Endothelial cell of umbilical vein (primary cell): ENCODE measurements at regions not wholly inside any gene's neighbourhood (a gene's known extent, or its start where the extent isn't known, plus 50 kb on each side); places are given as distances from the start of the nearest gene placed in this dataset.

Experiments
- BruUV-seq: library from RNA; stranded (reverse); fragments of 400-500 nt; replicated peaks from 2 replicates; lab custom pipeline; 2021; lab: Mats Ljungman, UMichigan
- CTCF ChIA-PET: fragments of 300-600, 350-600 bp; sonication (Branson Sonifier 250); formaldehyde crosslinking; loops from one replicate; lab custom pipeline; 2021; ENCODE audit warnings: antibody characterized with exemption, inconsistent platforms; lab: Charles Lee
- POLR2A ChIA-PET: fragments of 300-600, 350-600 bp; sonication (Branson Sonifier 250); formaldehyde crosslinking; loops from one replicate; lab custom pipeline; 2021; ENCODE audit warnings: antibody characterized with exemption, inconsistent platforms; lab: Charles Lee
- DNase-seq: peaks from one replicate; pipeline ENCODE4 v3.0.0-alpha.2; 2011; ENCODE audit warnings: low read depth, low spot score
- FAIRE-seq: peaks from 2 replicates; lab custom pipeline; 2011; peaks lifted over from hg19 to GRCh38; lab: Jason Lieb, UNC
- H2AFZ ChIP-seq: 2 replicates; pipeline ENCODE4 v1.6.0; 2012; ENCODE audit warnings: low read depth, low read length, control low read depth, inconsistent platforms
- H3K27ac ChIP-seq: 2 replicates; pipeline ENCODE4 v1.5.1; 2011; ENCODE audit warnings: low read depth, mild to moderate bottlenecking, control low read depth, low read length, moderate library complexity; ENCODE audit not compliant: insufficient read depth
- H3K27me3 ChIP-seq, 2 experiments: 2 replicates each; pipeline versions ENCODE4 v1.6.0 to v1.6.1; 2011; ENCODE audit warnings: low read length in 2 of 2, mixed read lengths in 1 of 2; ENCODE audit not compliant: control insufficient read depth in 2 of 2, insufficient read depth in 2 of 2
- H3K36me3 ChIP-seq, 2 experiments: 2 replicates in 1 of 2; 3 replicates in 1 of 2; pipeline ENCODE4 v1.5.1; 2011; ENCODE audit warnings: low read length in 2 of 2, mild to moderate bottlenecking in 1 of 2, moderate library complexity in 1 of 2; ENCODE audit not compliant: control insufficient read depth in 2 of 2, insufficient read depth in 2 of 2; ENCODE audit errors: extremely low read depth in 1 of 2
- H3K4me1 ChIP-seq: 3 replicates; pipeline ENCODE4 v1.5.1; 2011; ENCODE audit warnings: mild to moderate bottlenecking, low read length; ENCODE audit not compliant: control insufficient read depth, insufficient read depth; ENCODE audit errors: extremely low read depth
- H3K4me2 ChIP-seq: 2 replicates; pipeline ENCODE4 v1.6.1; 2011; ENCODE audit warnings: low read length, control low read depth, mixed read lengths; ENCODE audit not compliant: insufficient read depth
- H3K4me3 ChIP-seq, 3 experiments: fragments of 200-600 bp in 1 of 3; sonication (generic), shearing (Covaris generic) in 1 of 3; replicated peaks in 1 of 3; 2 replicates each; pipeline ENCODE4 v1.5.1; 2011 to 2016; ENCODE audit warnings: control low read depth in 3 of 3, low read length in 3 of 3, mild to moderate bottlenecking in 2 of 3, inconsistent platforms in 1 of 3, low read depth in 1 of 3, moderate library complexity in 1 of 3; ENCODE audit not compliant: insufficient read depth in 1 of 3
- H3K79me2 ChIP-seq: 2 replicates; pipeline ENCODE4 v1.6.0; 2012; ENCODE audit warnings: low read length, inconsistent platforms; ENCODE audit not compliant: control insufficient read depth, insufficient read depth
- H3K9ac ChIP-seq: replicated peaks from 2 replicates; pipeline ENCODE3; 2011; ENCODE audit warnings: low read length, control low read depth; ENCODE audit not compliant: insufficient read depth; ENCODE audit errors: extremely low read depth
- H3K9me1 ChIP-seq: replicated peaks from 3 replicates; pipeline ENCODE4 v1.6.0; 2011; ENCODE audit warnings: mild to moderate bottlenecking, low read length; ENCODE audit not compliant: control insufficient read depth, insufficient read depth; ENCODE audit errors: extremely low read depth
- H3K9me3 ChIP-seq: replicated peaks from 2 replicates; pipeline ENCODE4 v1.5.1; 2012; ENCODE audit warnings: low read length, inconsistent platforms; ENCODE audit not compliant: control insufficient read depth, insufficient read depth
- H4K20me1 ChIP-seq: replicated peaks from 2 replicates; pipeline ENCODE3; 2011; ENCODE audit warnings: mild to moderate bottlenecking, low read length; ENCODE audit not compliant: control insufficient read depth, insufficient read depth; ENCODE audit errors: extremely low read depth
- CTCF ChIP-seq, 2 donors: IDR thresholded peaks; 1 replicate in 1 of 2; 2 replicates in 1 of 2; pipeline ENCODE4 v1.5.1; 2011; ENCODE audit warnings: low read length in 2 of 2, mild to moderate bottlenecking in 2 of 2, moderate library complexity in 2 of 2, control low read depth in 1 of 2, inconsistent platforms in 1 of 2, low read depth in 1 of 2; ENCODE audit not compliant: insufficient read depth in 1 of 2; ENCODE audit errors: extremely low read depth in 1 of 2
- EZH2 ChIP-seq: IDR thresholded peaks from 2 replicates; pipeline ENCODE4 v1.6.1; 2012; ENCODE audit warnings: borderline replicate concordance, low read depth, mild to moderate bottlenecking, moderate library complexity, low read length, inconsistent platforms; ENCODE audit not compliant: severe bottlenecking
- FOS ChIP-seq: IDR thresholded peaks from 2 replicates; pipeline ENCODE4 v1.6.1; 2011; ENCODE audit warnings: mild to moderate bottlenecking, low read length, moderate library complexity, borderline replicate concordance; ENCODE audit not compliant: insufficient read depth
- GATA2 ChIP-seq: IDR thresholded peaks from 2 replicates; pipeline ENCODE4 v1.7.0; 2011; ENCODE audit warnings: low read depth, mild to moderate bottlenecking, moderate library complexity, mixed read lengths, low read length; ENCODE audit not compliant: insufficient read length, insufficient read depth
- JUN ChIP-seq: IDR thresholded peaks from 2 replicates; pipeline ENCODE4 v1.6.1; 2011; ENCODE audit warnings: borderline replicate concordance, low read depth; ENCODE audit not compliant: insufficient read length, insufficient read depth
- MAX ChIP-seq: IDR thresholded peaks from 2 replicates; pipeline ENCODE4 v1.6.1; 2011; ENCODE audit not compliant: insufficient read depth, insufficient read length
- MYC ChIP-seq: IDR thresholded peaks from one replicate; pipeline ENCODE4 v1.6.1; 2011; ENCODE audit warnings: mild to moderate bottlenecking, low read depth, low read length
- POLR2A ChIP-seq: IDR thresholded peaks from 2 replicates; pipeline ENCODE4 v1.6.1; 2012; ENCODE audit warnings: low read depth, mild to moderate bottlenecking, control low read depth, low read length
- POLR2AphosphoS5 ChIP-seq: IDR thresholded peaks from 2 replicates; pipeline ENCODE4 v1.6.1; 2012; ENCODE audit warnings: low read depth, mild to moderate bottlenecking, control low read depth, low read length, moderate library complexity; ENCODE audit not compliant: insufficient read depth
- dilution Hi-C: fragments of 300-500 bp; cut with MboI; formaldehyde crosslinking; loops from one replicate; pipeline ENCODE4 v1.15.0; 2019; ENCODE audit warnings: low sequenced_read_pairs; ENCODE audit not compliant: extremely low pct_ligation_motif_present
- intact Hi-C: fragments of 100-400 bp; cut with micrococcal nuclease; formaldehyde crosslinking; loops from one replicate; pipeline ENCODE4 v1.10.0; 2022

DNA sequence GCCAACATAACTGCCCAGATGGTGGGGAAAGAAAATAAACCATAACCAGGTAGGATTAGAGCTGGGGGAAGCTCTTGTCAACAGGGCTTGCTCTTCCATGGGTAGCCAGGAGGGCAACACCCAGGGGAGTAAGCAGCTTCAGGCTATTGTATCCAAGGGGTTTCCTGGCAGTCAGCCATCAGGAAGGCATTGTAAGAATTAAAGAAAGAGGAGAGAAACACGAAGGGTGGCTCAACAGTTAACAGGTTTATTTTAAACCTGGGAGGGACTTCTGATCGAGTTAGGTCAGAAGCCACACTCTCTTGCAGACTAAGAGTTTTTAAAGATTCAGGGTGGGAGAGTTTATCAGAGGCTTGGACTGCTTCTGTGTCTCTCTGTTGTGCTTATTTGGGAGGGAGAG is 114.2 kb downstream of the QRSL1 start:
- Histone ChIP-seq H3K4me1 (no peaks in the 10 kb centered on the region), H3K9me1 (no peaks in the 10 kb centered on the region), H3K9ac (no peak overlapping the region), H3K27ac (no peak overlapping the region), H3K27me3 (no peaks in the 10 kb centered on the region), H3K4me3 (no peak overlapping the region), H4K20me1 (no peaks in the 10 kb centered on the region), H2AFZ (no peak overlapping the region), H3K4me2 (no peak overlapping the region), H3K36me3 (no peaks in the 10 kb centered on the region), H3K79me2 (no peaks in the 10 kb centered on the region), H3K9me3 (no peaks in the 10 kb centered on the region)
- no peak for TF ChIP-seq GATA2
- TF ChIP-seq EZH2 = no peak
- TF ChIP-seq FOS = no peak
- no peak for TF ChIP-seq POLR2A
- no peak for TF ChIP-seq JUN
- TF ChIP-seq MAX = no peak
- no peak for TF ChIP-seq POLR2AphosphoS5
- TF ChIP-seq CTCF (IDR thresholded peaks at IDR 0.05; ENCODE audit: extremely low read depth in 1 of 2, insufficient read depth in 1 of 2, low read depth in 1 of 2, low read length in 2 of 2) = no peak
- TF ChIP-seq MYC = no peak
- FAIRE-seq = no peak
- CTCF ChIA-PET = no interaction called here
- POLR2A ChIA-PET = no interaction called here
- dilution Hi-C loops = no loop called here
- intact Hi-C loops = no loop called here
- no peak for DNase-seq
- no TSS peak for BruUV-seq
